Neuronal stem cell (in vitro differentiated cells): ENCODE measurements at regions not wholly inside any gene's neighbourhood (a gene's known extent, or its start where the extent isn't known, plus 50 kb on each side); places are given as distances from the start of the nearest gene placed in this dataset.

Experiments used
- DNase-seq: peaks from one replicate; pipeline ENCODE4 v3.0.0-alpha.2; 2013; ENCODE audit warnings: low spot score
- H2AFZ ChIP-seq: one replicate; pipeline ENCODE4 v1.6.1; 2013; ENCODE audit warnings: mild to moderate bottlenecking, low read length, inconsistent platforms
- H2AK5ac ChIP-seq: 2 replicates; pipeline ENCODE4 v1.6.1; 2013; ENCODE audit warnings: low read depth, mild to moderate bottlenecking, inconsistent platforms, low read length, moderate library complexity, mixed read lengths
- H2BK120ac ChIP-seq: 2 replicates; pipeline ENCODE4 v1.6.1; 2013; ENCODE audit warnings: low read depth, mild to moderate bottlenecking, inconsistent platforms, low read length, moderate library complexity, mixed read lengths
- H2BK12ac ChIP-seq: one replicate; pipeline ENCODE4 v1.6.1; 2013; ENCODE audit warnings: low read length, inconsistent platforms
- H2BK15ac ChIP-seq: 2 replicates; pipeline ENCODE4 v1.6.1; 2013; ENCODE audit warnings: mild to moderate bottlenecking, low read length, inconsistent platforms, mixed read lengths
- H2BK5ac ChIP-seq: one replicate; pipeline ENCODE4 v1.6.1; 2013; ENCODE audit warnings: inconsistent platforms, mild to moderate bottlenecking, low read length, moderate library complexity
- H3K14ac ChIP-seq: one replicate; pipeline ENCODE4 v1.6.1; 2013; ENCODE audit warnings: low read length, inconsistent platforms
- H3K18ac ChIP-seq: 2 replicates; pipeline ENCODE4 v1.6.1; 2013; ENCODE audit warnings: low read length, inconsistent platforms
- H3K23ac ChIP-seq: 2 replicates; pipeline ENCODE4 v1.6.1; 2013; ENCODE audit warnings: low read depth, mild to moderate bottlenecking, mixed read lengths, low read length, inconsistent platforms; ENCODE audit not compliant: poor library complexity
- H3K27ac ChIP-seq: replicated peaks from 3 replicates; pipeline ENCODE4 v1.5.1; 2013; ENCODE audit warnings: low read length, inconsistent platforms
- H3K27me3 ChIP-seq, 3 experiments: 2 replicates each; pipeline ENCODE4 v1.6.1; 2013; ENCODE audit warnings: low read length in 3 of 3, mild to moderate bottlenecking in 2 of 3, inconsistent platforms in 1 of 3, low read depth in 1 of 3, mixed read lengths in 1 of 3, moderate library complexity in 1 of 3; ENCODE audit not compliant: control insufficient read depth in 3 of 3, insufficient read depth in 3 of 3
- H3K36me3 ChIP-seq, 2 donors: replicated peaks in 1 of 2; 2 replicates each; pipeline ENCODE4 v1.6.1; 2013; ENCODE audit warnings: low read length in 2 of 2; ENCODE audit not compliant: control insufficient read depth in 2 of 2, insufficient read depth in 2 of 2
- H3K4ac ChIP-seq: 2 replicates; pipeline ENCODE4 v1.6.1; 2013; ENCODE audit warnings: inconsistent platforms, mild to moderate bottlenecking, low read length, moderate library complexity
- H3K4me1 ChIP-seq, 2 donors: 1 replicate in 1 of 2; 2 replicates in 1 of 2; pipeline ENCODE4 v1.6.1; 2013; ENCODE audit warnings: low read length in 2 of 2, low read depth in 1 of 2; ENCODE audit not compliant: control insufficient read depth in 2 of 2, insufficient read depth in 1 of 2
- H3K4me2 ChIP-seq: one replicate; pipeline ENCODE4 v1.6.1; 2013; ENCODE audit warnings: mild to moderate bottlenecking, low read length, inconsistent platforms; ENCODE audit not compliant: insufficient read depth, poor library complexity, severe bottlenecking
- H3K4me3 ChIP-seq, 2 donors: 2 replicates each; pipeline ENCODE4 v1.5.1; 2013; ENCODE audit warnings: low read length in 2 of 2, mild to moderate bottlenecking in 2 of 2, inconsistent platforms in 1 of 2, moderate library complexity in 1 of 2
- H3K79me1 ChIP-seq: one replicate; pipeline ENCODE4 v1.6.1; 2013; ENCODE audit warnings: low read depth, mild to moderate bottlenecking, inconsistent platforms, low read length, moderate library complexity
- H3K9ac ChIP-seq: one replicate; pipeline ENCODE4 v1.6.1; 2013; ENCODE audit warnings: mild to moderate bottlenecking, low read depth, low read length, inconsistent platforms; ENCODE audit not compliant: poor library complexity
- H3K9me3 ChIP-seq, 2 donors: replicated peaks in 1 of 2; 2 replicates each; pipeline versions ENCODE3 to v1.6.1; 2013; ENCODE audit warnings: low read length in 2 of 2, mild to moderate bottlenecking in 2 of 2, inconsistent platforms in 1 of 2, low read depth in 1 of 2, mixed read lengths in 1 of 2, moderate library complexity in 1 of 2; ENCODE audit not compliant: control insufficient read depth in 2 of 2, insufficient read depth in 1 of 2
- H4K8ac ChIP-seq: one replicate; pipeline ENCODE4 v1.6.1; 2013; ENCODE audit warnings: low read depth, mild to moderate bottlenecking, inconsistent platforms, low read length, moderate library complexity
- H4K91ac ChIP-seq: one replicate; pipeline ENCODE4 v1.6.1; 2013; ENCODE audit warnings: low read length, low read depth, mild to moderate bottlenecking, inconsistent platforms; ENCODE audit not compliant: poor library complexity
- WGBS, 2 donors: extraction: QIAGEN DNeasy Blood & Tissue Kit; methylation state at CpG; one replicate each; pipeline ENCODE4 v1.1.7; 2013; ENCODE audit warnings: missing lambda C conversion rate in 2 of 2, mixed read lengths in 1 of 2; ENCODE audit not compliant: insufficient read length in 2 of 2, insufficient replicate concordance in 1 of 2; ENCODE audit errors: extremely low coverage in 2 of 2; 5-methylcytosine and 5-hydroxymethylcytosine counted together

GRCh38 chr11:134764966-134765365 lies 352.9 kb upstream of the B3GAT1 start:
- no peak overlapping the region for H3K4ac ChIP-seq
- H3K4me3 ChIP-seq = no peak overlapping the region
- H3K4me1 ChIP-seq = peaks cover 0 to 2% of the 10 kb centered on the region in 2 donors
- no peak overlapping the region for H3K27ac ChIP-seq
- H2AFZ ChIP-seq = no peak overlapping the region
- H2BK120ac ChIP-seq = no peak overlapping the region
- no peak overlapping the region for H3K18ac ChIP-seq
- H3K9me3 ChIP-seq = peaks cover 0 to 2% of the 10 kb centered on the region in 2 donors
- H2BK12ac ChIP-seq = no peak overlapping the region
- no peak overlapping the region for H2AK5ac ChIP-seq
- no peak overlapping the region for H3K9ac ChIP-seq
- DNase-seq = no peak
- no peak overlapping the region for H2BK5ac ChIP-seq
- H2BK15ac ChIP-seq = no peak overlapping the region
- no peak overlapping the region for H3K23ac ChIP-seq
- H3K27me3 ChIP-seq = peaks cover 0 to 10% (median 0%) of the 10 kb centered on the region in 3 experiments
- no peak overlapping the region for H4K91ac ChIP-seq
- H3K4me2 ChIP-seq = no peak overlapping the region
- H4K8ac ChIP-seq = no peak overlapping the region
- H3K36me3 ChIP-seq = peaks cover 0 to 2% of the 10 kb centered on the region in 2 donors
- no peaks in the 10 kb centered on the region for H3K79me1 ChIP-seq
- no CpG with 5 or more reads among the region's 4 CpGs for WGBS, 2 donors
- no peak overlapping the region for H3K14ac ChIP-seq

- WGBS, 2 donors = no CpG with 5 or more reads among the region's 8 CpGs
- H3K36me3 ChIP-seq = peaks cover 0 to 2% of the 10 kb centered on the region in 2 donors
- H3K4me1 ChIP-seq = peaks cover 0 to 2% of the 10 kb centered on the region in 2 donors
- DNase-seq = no peak
- H3K27ac ChIP-seq = no peak overlapping the region
- H2BK15ac ChIP-seq = no peak overlapping the region
- no peak overlapping the region for H3K14ac ChIP-seq
- no peak overlapping the region for H2BK120ac ChIP-seq
- no peak overlapping the region for H4K8ac ChIP-seq
- H2AFZ ChIP-seq = no peak overlapping the region
- no peak overlapping the region for H3K4me3 ChIP-seq
- no peak overlapping the region for H3K23ac ChIP-seq
- H3K27me3 ChIP-seq = peaks cover 0 to 10% (median 0%) of the 10 kb centered on the region in 3 experiments
- H3K9me3 ChIP-seq = peaks cover 0 to 2% of the 10 kb centered on the region in 2 donors
- no peak overlapping the region for H4K91ac ChIP-seq
- no peak overlapping the region for H3K18ac ChIP-seq
- H2BK12ac ChIP-seq = no peak overlapping the region
- H3K79me1 ChIP-seq = no peaks in the 10 kb centered on the region
- H3K4me2 ChIP-seq = no peak overlapping the region
- no peak overlapping the region for H3K9ac ChIP-seq
- H2BK5ac ChIP-seq = no peak overlapping the region
- H2AK5ac ChIP-seq = no peak overlapping the region
- no peak overlapping the region for H3K4ac ChIP-seq
These were observed 352.3 kb upstream of the B3GAT1 start for GRCh38 chr11:134764367-134764766.

- Histone ChIP-seq H3K27me3 (peaks cover 0 to 10% (median 0%) of the 10 kb centered on the region in 3 experiments), H3K79me1 (no peaks in the 10 kb centered on the region), H3K9ac (peak overlapping the region; percentile 55), H2BK120ac (no peak overlapping the region), H3K36me3 (peaks cover 0 to 2% of the 10 kb centered on the region in 2 donors), H2BK5ac (no peak overlapping the region), H2AFZ (no peak overlapping the region), H3K14ac (no peak overlapping the region), H3K9me3 (peaks cover 0 to 2% of the 10 kb centered on the region in 2 donors), H3K4ac (no peak overlapping the region), H3K27ac (no peak overlapping the region), H2BK15ac (no peak overlapping the region), H3K4me1 (peaks cover 0 to 2% of the 10 kb centered on the region in 2 donors), H2AK5ac (peak overlapping the region; percentile 76), H4K91ac (peak overlapping the region; percentile 19), H3K23ac (no peak overlapping the region), H3K4me3 (no peak overlapping the region), H3K4me2 (no peak overlapping the region), H2BK12ac (no peak overlapping the region), H3K18ac (peak overlapping the region; percentile 18), H4K8ac (no peak overlapping the region)
- DNase-seq = no peak
- no CpG with 5 or more reads among the region's 16 CpGs for WGBS, 2 donors
These were observed 351.0 kb upstream of the B3GAT1 start for GRCh38 chr11:134763030-134763388.

GRCh38 chr11:134762248-134763029 lies 350.4 kb upstream of the B3GAT1 start:
- DNase-seq = no peak
- Histone ChIP-seq H2AFZ (no peak overlapping the region), H2BK5ac (no peak overlapping the region), H2BK15ac (peak overlapping the region; percentile 15), H4K91ac (peak overlapping the region; percentile 19), H3K36me3 (no peaks in the 10 kb centered on the region), H3K27me3 (peaks cover 0 to 10% (median 0%) of the 10 kb centered on the region in 3 experiments), H3K23ac (peak overlapping the region; percentile 5), H4K8ac (no peak overlapping the region), H2AK5ac (peak overlapping the region; percentile 76), H3K4me1 (peaks cover 0 to 2% of the 10 kb centered on the region in 2 donors), H3K9ac (no peak overlapping the region), H3K27ac (no peak overlapping the region), H3K4me2 (no peak overlapping the region), H2BK120ac (no peak overlapping the region), H3K9me3 (peaks cover 0 to 1% of the 10 kb centered on the region in 2 donors), H3K18ac (peak overlapping the region; percentile 77), H3K79me1 (no peaks in the 10 kb centered on the region), H3K4ac (no peak overlapping the region), H3K14ac (no peak overlapping the region), H2BK12ac (no peak overlapping the region), H3K4me3 (no peak overlapping the region)
- WGBS, 2 donors = no CpG with 5 or more reads among the region's 59 CpGs
